SHP77 treated with DMSO at 0.1 percent for 48 hours (cell line): ENCODE measurements at regions not wholly inside any gene's neighbourhood (a gene's known extent, or its start where the extent isn't known, plus 50 kb on each side); places are given as distances from the start of the nearest gene placed in this dataset.

Experiments
- DNase-seq: peaks from one replicate; lab custom pipeline; 2025; lab: John Stamatoyannopoulos, UW

GRCh38 chr3:141669434-141669833 lies 68.7 kb upstream of the RNF7 start:
- no peak for DNase-seq

- no peak for DNase-seq
Measured at GRCh38 chr3:141677701-141678100, 60.4 kb upstream of the RNF7 start.

- DNase-seq, result no peak
Measured at GRCh38 chr3:141680620-141681389, 57.3 kb upstream of the RNF7 start.

GRCh38 chr3:141681390-141681780 lies 56.7 kb upstream of the RNF7 start:
- no peak for DNase-seq

GRCh38 chr3:141682007-141682406 lies 56.1 kb upstream of the RNF7 start:
- DNase-seq, result no peak

- no peak for DNase-seq
Measured at GRCh38 chr3:141682921-141683320, 55.2 kb upstream of the RNF7 start.

- no peak for DNase-seq
Measured at GRCh38 chr3:141684758-141685157, 53.3 kb upstream of the RNF7 start.

GRCh38 chr3:141686466-141687291 lies 51.4 kb upstream of the RNF7 start:
- peak; percentile 65 for DNase-seq
